ENCODE measurements at regions not wholly inside any gene's neighbourhood (a gene's known extent, or its start where the extent isn't known, plus 50 kb on each side); places are given as distances from the start of the nearest gene placed in this dataset.
"Not testable (repeated sequence)": the region's sequence is repeated elsewhere in the genome, so short reads cannot be mapped to it uniquely, and the experiment has no call there.

DNA sequence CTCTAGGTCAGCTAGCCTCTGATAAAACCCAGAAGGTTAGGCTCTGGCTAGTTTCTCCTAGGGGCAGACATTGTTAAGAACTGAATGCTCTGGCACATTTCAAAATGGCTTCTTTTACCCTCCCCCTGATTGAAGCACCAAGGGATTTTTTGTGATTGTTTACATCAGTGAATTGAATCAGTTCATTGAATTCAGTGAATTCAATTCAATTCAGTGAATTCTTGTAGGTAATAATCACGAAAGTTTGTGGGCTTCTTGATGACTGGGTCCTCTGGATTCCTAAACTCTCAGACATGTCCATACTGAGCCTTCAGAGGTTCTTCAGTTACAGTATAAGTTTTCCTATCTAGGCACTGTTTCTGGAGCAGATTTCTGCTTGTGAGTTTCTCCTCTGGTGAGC lies 135.2 kb upstream of the ELAC2 start:
- no peak overlapping the region for H2BK5ac ChIP-seq (ENCODE audit: low read length)
- peaks cover 0 to 5% of the 10 kb centered on the region in 2 donors for H3K4me1 ChIP-seq (ENCODE audit: control insufficient read depth in 2 of 2, insufficient read depth in 1 of 2, low read depth in 1 of 2, low read length in 2 of 2)
- no peak overlapping the region for H3K14ac ChIP-seq (ENCODE audit: low read length)
- no peak overlapping the region for H3K27ac ChIP-seq (replicated peaks; ENCODE audit: low read length)
- no peak overlapping the region for H4K8ac ChIP-seq (ENCODE audit: low read depth, low read length)
- no peak overlapping the region for H4K91ac ChIP-seq (ENCODE audit: low read depth, low read length, poor library complexity)
- H2BK120ac ChIP-seq (ENCODE audit: low read depth, low read length) = no peak overlapping the region
- no peak overlapping the region for H3K4ac ChIP-seq (ENCODE audit: low read length)
- no peak overlapping the region for H3K4me2 ChIP-seq (ENCODE audit: insufficient read depth, low read length, poor library complexity, severe bottlenecking)
- H3K79me1 ChIP-seq (ENCODE audit: low read depth, low read length) = no peaks in the 10 kb centered on the region
- H3K9ac ChIP-seq (ENCODE audit: low read depth, low read length, poor library complexity) = no peak overlapping the region
- no peaks in the 10 kb centered on the region for H3K36me3 ChIP-seq (replicated peaks in 1 of 2; ENCODE audit: control insufficient read depth in 2 of 2, insufficient read depth in 2 of 2, low read length in 2 of 2)
- no peak overlapping the region for H2BK12ac ChIP-seq (ENCODE audit: low read length)
- H2AFZ ChIP-seq (ENCODE audit: low read length) = peak overlapping the region; percentile 69
- no peak overlapping the region for H3K23ac ChIP-seq (ENCODE audit: low read depth, low read length, poor library complexity)
- no peak for DNase-seq (ENCODE audit: low spot score)
- no peaks in the 10 kb centered on the region for H3K27me3 ChIP-seq (ENCODE audit: control insufficient read depth in 3 of 3, insufficient read depth in 3 of 3, low read depth in 1 of 3, low read length in 3 of 3)
- no peak overlapping the region for H2BK15ac ChIP-seq (ENCODE audit: low read length)
- no peak overlapping the region for H3K18ac ChIP-seq (ENCODE audit: low read length)
- no CpG with 5 or more reads among the region's 1 CpG for WGBS, 2 donors (ENCODE audit: extremely low coverage in 2 of 2, insufficient read length in 2 of 2, insufficient replicate concordance in 1 of 2)
- no peak overlapping the region for H2AK5ac ChIP-seq (ENCODE audit: low read depth, low read length)
- H3K4me3 ChIP-seq (ENCODE audit: low read length in 2 of 2) = no peak overlapping the region
- H3K9me3 ChIP-seq (replicated peaks in 1 of 2; ENCODE audit: control insufficient read depth in 2 of 2, insufficient read depth in 1 of 2, low read depth in 1 of 2, low read length in 2 of 2) = peaks cover 0 to 13% of the 10 kb centered on the region in 2 donors

DNA sequence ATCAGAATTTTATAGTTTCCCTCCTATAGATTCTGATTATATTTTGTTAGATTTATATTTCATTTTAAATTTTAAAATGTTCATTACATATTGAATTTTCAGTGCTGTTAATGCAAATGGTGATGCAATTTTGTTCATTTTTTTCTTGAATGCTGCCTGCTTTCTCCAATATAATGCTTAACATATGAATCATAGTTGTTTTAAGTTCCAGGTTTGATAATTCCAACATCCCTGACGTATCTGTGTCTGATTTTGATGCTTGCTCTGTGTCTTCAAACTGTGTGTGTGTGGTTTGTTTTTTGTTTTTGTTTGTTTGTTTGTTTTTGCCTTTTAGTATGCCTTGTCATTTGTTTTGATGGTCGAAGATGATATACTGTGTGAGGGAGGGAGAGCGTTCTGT lies 134.7 kb upstream of the ELAC2 start:
- H3K79me1 ChIP-seq (ENCODE audit: low read depth, low read length) = no peaks in the 10 kb centered on the region
- H3K9me3 ChIP-seq (replicated peaks in 1 of 2; ENCODE audit: control insufficient read depth in 2 of 2, insufficient read depth in 1 of 2, low read depth in 1 of 2, low read length in 2 of 2) = peaks cover 0 to 13% of the 10 kb centered on the region in 2 donors
- no peak overlapping the region for H2BK12ac ChIP-seq (ENCODE audit: low read length)
- H2BK120ac ChIP-seq (ENCODE audit: low read depth, low read length) = no peak overlapping the region
- peaks cover 0 to 5% of the 10 kb centered on the region in 2 donors for H3K4me1 ChIP-seq (ENCODE audit: control insufficient read depth in 2 of 2, insufficient read depth in 1 of 2, low read depth in 1 of 2, low read length in 2 of 2)
- H3K23ac ChIP-seq (ENCODE audit: low read depth, low read length, poor library complexity) = no peak overlapping the region
- WGBS, 2 donors (ENCODE audit: extremely low coverage in 2 of 2, insufficient read length in 2 of 2, insufficient replicate concordance in 1 of 2) = no CpG with 5 or more reads among the region's 3 CpGs
- H2BK15ac ChIP-seq (ENCODE audit: low read length) = no peak overlapping the region
- no peak for DNase-seq (ENCODE audit: low spot score)
- H3K4ac ChIP-seq (ENCODE audit: low read length) = no peak overlapping the region
- H3K14ac ChIP-seq (ENCODE audit: low read length) = no peak overlapping the region
- no peak overlapping the region for H4K8ac ChIP-seq (ENCODE audit: low read depth, low read length)
- no peak overlapping the region for H2AK5ac ChIP-seq (ENCODE audit: low read depth, low read length)
- H2AFZ ChIP-seq (ENCODE audit: low read length) = peak overlapping the region; percentile 69
- no peak overlapping the region for H3K27ac ChIP-seq (replicated peaks; ENCODE audit: low read length)
- H3K4me3 ChIP-seq (ENCODE audit: low read length in 2 of 2) = no peak overlapping the region
- no peak overlapping the region for H4K91ac ChIP-seq (ENCODE audit: low read depth, low read length, poor library complexity)
- no peaks in the 10 kb centered on the region for H3K36me3 ChIP-seq (replicated peaks in 1 of 2; ENCODE audit: control insufficient read depth in 2 of 2, insufficient read depth in 2 of 2, low read length in 2 of 2)
- no peak overlapping the region for H3K9ac ChIP-seq (ENCODE audit: low read depth, low read length, poor library complexity)
- H3K27me3 ChIP-seq (ENCODE audit: control insufficient read depth in 3 of 3, insufficient read depth in 3 of 3, low read depth in 1 of 3, low read length in 3 of 3) = no peaks in the 10 kb centered on the region
- no peak overlapping the region for H3K18ac ChIP-seq (ENCODE audit: low read length)
- H2BK5ac ChIP-seq (ENCODE audit: low read length) = no peak overlapping the region
- no peak overlapping the region for H3K4me2 ChIP-seq (ENCODE audit: insufficient read depth, low read length, poor library complexity, severe bottlenecking)

DNA sequence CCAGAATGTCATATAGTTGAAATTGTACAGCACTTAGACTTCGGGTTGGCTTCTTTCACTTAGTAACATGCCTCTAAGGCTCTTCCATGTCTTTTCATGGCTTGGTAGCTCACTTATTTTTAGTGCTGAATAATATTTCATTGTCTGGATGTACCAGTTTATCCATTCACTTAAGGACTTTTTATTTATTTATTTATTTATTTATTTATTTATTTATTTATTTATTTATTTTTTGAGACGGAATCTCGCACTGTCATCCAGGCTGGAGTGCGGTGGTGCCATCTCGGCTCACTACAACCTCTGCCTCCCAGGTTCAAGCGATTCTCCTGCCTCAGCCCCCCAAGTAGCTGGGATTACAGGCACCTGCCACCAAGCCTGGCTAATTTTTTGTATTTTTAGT lies 132.9 kb upstream of the ELAC2 start:
- H2BK120ac ChIP-seq (ENCODE audit: low read depth, low read length); H3K4me3 ChIP-seq (ENCODE audit: low read length in 2 of 2): not testable (repeated sequence)
- WGBS, 2 donors (ENCODE audit: extremely low coverage in 2 of 2, insufficient read length in 2 of 2, insufficient replicate concordance in 1 of 2) = no CpG with 5 or more reads among the region's 6 CpGs

DNA sequence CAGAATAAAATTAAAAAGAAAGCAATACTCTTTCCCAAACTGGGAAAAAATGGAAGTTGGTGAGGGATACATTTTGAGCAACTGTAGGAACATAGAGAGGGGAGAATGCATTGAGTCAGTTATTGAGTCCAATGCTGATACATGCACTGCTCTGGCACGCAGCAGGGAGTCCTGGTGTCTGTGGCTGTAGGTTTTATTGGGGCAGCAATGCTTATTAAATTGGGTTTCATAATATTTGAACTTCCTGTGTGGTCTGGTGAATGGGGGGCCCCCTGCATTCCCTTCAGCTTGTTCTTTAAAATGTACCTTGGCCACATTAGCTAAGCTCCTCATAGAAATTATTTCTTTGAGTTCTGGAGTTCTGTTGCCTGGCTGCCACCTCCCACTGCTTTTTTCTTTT lies 125.2 kb upstream of the ELAC2 start:
- no peak overlapping the region for H2BK120ac ChIP-seq (ENCODE audit: low read depth, low read length)
- H3K4ac ChIP-seq (ENCODE audit: low read length) = no peak overlapping the region
- WGBS, 2 donors (ENCODE audit: extremely low coverage in 2 of 2, insufficient read length in 2 of 2, insufficient replicate concordance in 1 of 2) = no CpG with 5 or more reads among the region's 1 CpG

More for the DNA sequence above, 132.9 kb upstream of the ELAC2 start:
- H3K18ac ChIP-seq (ENCODE audit: low read length); H3K14ac ChIP-seq (ENCODE audit: low read length); H3K9ac ChIP-seq (ENCODE audit: low read depth, low read length, poor library complexity); H2AK5ac ChIP-seq (ENCODE audit: low read depth, low read length); H3K4me1 ChIP-seq (ENCODE audit: control insufficient read depth in 2 of 2, insufficient read depth in 1 of 2, low read depth in 1 of 2, low read length in 2 of 2); H2BK12ac ChIP-seq (ENCODE audit: low read length); H3K27me3 ChIP-seq (ENCODE audit: control insufficient read depth in 3 of 3, insufficient read depth in 3 of 3, low read depth in 1 of 3, low read length in 3 of 3); H4K8ac ChIP-seq (ENCODE audit: low read depth, low read length); H3K79me1 ChIP-seq (ENCODE audit: low read depth, low read length); H2BK15ac ChIP-seq (ENCODE audit: low read length); H3K4ac ChIP-seq (ENCODE audit: low read length); DNase-seq (ENCODE audit: low spot score); H3K23ac ChIP-seq (ENCODE audit: low read depth, low read length, poor library complexity); H3K4me2 ChIP-seq (ENCODE audit: insufficient read depth, low read length, poor library complexity, severe bottlenecking); H3K27ac ChIP-seq (replicated peaks; ENCODE audit: low read length); H4K91ac ChIP-seq (ENCODE audit: low read depth, low read length, poor library complexity); H2BK5ac ChIP-seq (ENCODE audit: low read length); H3K36me3 ChIP-seq (replicated peaks in 1 of 2; ENCODE audit: control insufficient read depth in 2 of 2, insufficient read depth in 2 of 2, low read length in 2 of 2); H2AFZ ChIP-seq (ENCODE audit: low read length): not testable (repeated sequence)
- H3K9me3 ChIP-seq (replicated peaks in 1 of 2; ENCODE audit: control insufficient read depth in 2 of 2, insufficient read depth in 1 of 2, low read depth in 1 of 2, low read length in 2 of 2) = peaks cover 0 to 10% of the 10 kb centered on the region in 2 donors

More for the DNA sequence above, 125.2 kb upstream of the ELAC2 start:
- Histone ChIP-seq H3K4me2 (ENCODE audit: insufficient read depth, low read length, poor library complexity, severe bottlenecking) (no peak overlapping the region), H2AFZ (ENCODE audit: low read length) (no peak overlapping the region), H3K79me1 (ENCODE audit: low read depth, low read length) (no peaks in the 10 kb centered on the region), H3K27me3 (ENCODE audit: control insufficient read depth in 3 of 3, insufficient read depth in 3 of 3, low read depth in 1 of 3, low read length in 3 of 3) (no peaks in the 10 kb centered on the region), H2BK5ac (ENCODE audit: low read length) (no peak overlapping the region), H3K36me3 (replicated peaks in 1 of 2; ENCODE audit: control insufficient read depth in 2 of 2, insufficient read depth in 2 of 2, low read length in 2 of 2) (no peaks in the 10 kb centered on the region), H3K14ac (ENCODE audit: low read length) (no peak overlapping the region), H2BK15ac (ENCODE audit: low read length) (no peak overlapping the region), H3K4me3 (ENCODE audit: low read length in 2 of 2) (no peak overlapping the region), H3K9me3 (replicated peaks in 1 of 2; ENCODE audit: control insufficient read depth in 2 of 2, insufficient read depth in 1 of 2, low read depth in 1 of 2, low read length in 2 of 2) (peaks cover 5 to 28% of the 10 kb centered on the region in 2 donors), H3K23ac (ENCODE audit: low read depth, low read length, poor library complexity) (no peak overlapping the region), H2BK12ac (ENCODE audit: low read length) (no peak overlapping the region), H4K91ac (ENCODE audit: low read depth, low read length, poor library complexity) (no peak overlapping the region), H3K27ac (replicated peaks; ENCODE audit: low read length) (no peak overlapping the region), H3K18ac (ENCODE audit: low read length) (no peak overlapping the region), H3K4me1 (ENCODE audit: control insufficient read depth in 2 of 2, insufficient read depth in 1 of 2, low read depth in 1 of 2, low read length in 2 of 2) (peaks cover 0 to 2% of the 10 kb centered on the region in 2 donors), H2AK5ac (ENCODE audit: low read depth, low read length) (no peak overlapping the region), H4K8ac (ENCODE audit: low read depth, low read length) (no peak overlapping the region), H3K9ac (ENCODE audit: low read depth, low read length, poor library complexity) (no peak overlapping the region)
- DNase-seq (ENCODE audit: low spot score) = no peak

Measured in neuronal stem cell (in vitro differentiated cells).